B cell (primary cell): ENCODE measurements at regions not wholly inside any gene's neighbourhood (a gene's known extent, or its start where the extent isn't known, plus 50 kb on each side); places are given as distances from the start of the nearest gene placed in this dataset.
A peak's percentile ranks its signal among the peaks of the same experiment; 100 is the strongest.

Experiments used
- ATAC-seq: fragments of 200-7000 bp; cut with Tn5 transposase; one replicate; pipeline ENCODE4 v1.10.0; 2021; ENCODE audit warnings: low read depth, mild to moderate bottlenecking, moderate number of reproducible peaks, moderate library complexity
- CTCF ChIA-PET: fragments of 350-600 bp; sonication (Branson Sonifier 250); formaldehyde crosslinking; loops from one replicate; lab custom pipeline; 2021; ENCODE audit warnings: antibody characterized with exemption, inconsistent platforms; lab: Charles Lee
- POLR2A ChIA-PET: fragments of 350-600 bp; sonication (Branson Sonifier 250); formaldehyde crosslinking; loops from one replicate; lab custom pipeline; 2021; ENCODE audit warnings: antibody characterized with exemption; lab: Charles Lee
- DNase-seq: peaks from one replicate; pipeline ENCODE4 v3.0.0; 2013
- H2AFZ ChIP-seq: 2 replicates; pipeline ENCODE4 v1.6.1; 2012; ENCODE audit warnings: mild to moderate bottlenecking, low read depth, low read length; ENCODE audit not compliant: insufficient read depth, poor library complexity, severe bottlenecking
- H3K27ac ChIP-seq, 2 donors: 1 replicate in 1 of 2; 2 replicates in 1 of 2; pipeline ENCODE4 v1.5.1; 2012 to 2013; ENCODE audit warnings: low read length in 2 of 2, mild to moderate bottlenecking in 2 of 2, moderate library complexity in 1 of 2
- H3K27me3 ChIP-seq, 4 experiments: fragments of 200-600 bp in 1 of 4; sonication (generic) in 1 of 4; replicated peaks in 1 of 4; 1 replicate in 2 of 4; 2 replicates in 2 of 4; pipeline versions ENCODE4 v1.6.1 to v1.7.0; 2013 to 2016; ENCODE audit warnings: low read length in 3 of 4, mild to moderate bottlenecking in 2 of 4, mixed read lengths in 1 of 4, moderate library complexity in 1 of 4; ENCODE audit not compliant: insufficient read depth in 4 of 4, control insufficient read depth in 3 of 4; ENCODE audit errors: control extremely low read depth in 1 of 4
- H3K36me3 ChIP-seq, 2 experiments: replicated peaks in 1 of 2; 1 replicate in 1 of 2; 2 replicates in 1 of 2; pipeline versions ENCODE4 v1.6.1 to v1.7.1; 2013; ENCODE audit warnings: low read length in 1 of 2; ENCODE audit not compliant: insufficient read depth in 2 of 2, control insufficient read depth in 1 of 2; ENCODE audit errors: control extremely low read depth in 1 of 2, extremely low read depth in 1 of 2
- H3K4me1 ChIP-seq, 2 donors: fragments of 200-600 bp in 1 of 2; sonication (generic) in 1 of 2; 1 replicate in 1 of 2; 2 replicates in 1 of 2; pipeline versions ENCODE4 v1.5.1 to v1.6.1; 2013 to 2017; ENCODE audit warnings: low read length in 2 of 2; ENCODE audit not compliant: control insufficient read depth in 2 of 2, insufficient read depth in 2 of 2
- H3K4me2 ChIP-seq: replicated peaks from 2 replicates; pipeline ENCODE3; 2012; ENCODE audit warnings: mild to moderate bottlenecking, low read depth, low read length; ENCODE audit not compliant: poor library complexity, severe bottlenecking
- H3K4me3 ChIP-seq, 5 experiments: fragments of 200-600 bp in 1 of 5; sonication (generic) in 1 of 5; 1 replicate in 3 of 5; 2 replicates in 2 of 5; pipeline versions ENCODE4 v1.5.1 to v1.7.0; 2011 to 2016; ENCODE audit warnings: low read length in 4 of 5, mild to moderate bottlenecking in 4 of 5, low read depth in 2 of 5, control low read depth in 1 of 5, moderate library complexity in 1 of 5; ENCODE audit not compliant: insufficient read depth in 1 of 5; ENCODE audit errors: control extremely low read depth in 1 of 5, extremely low read depth in 1 of 5
- H3K79me2 ChIP-seq: fragments of 200-600 bp; sonication (generic); one replicate; pipeline ENCODE4 v1.6.0; 2016; ENCODE audit warnings: low read length; ENCODE audit not compliant: control insufficient read depth, insufficient read depth
- H3K9ac ChIP-seq: fragments of 200-600 bp; sonication (generic); 2 replicates; pipeline ENCODE4 v1.6.1; 2017; ENCODE audit warnings: mild to moderate bottlenecking, low read length, moderate library complexity
- H3K9me3 ChIP-seq, 3 donors: one replicate each; pipeline versions ENCODE4 v1.6.1 to v1.7.1; 2013; ENCODE audit warnings: low read length in 2 of 3; ENCODE audit not compliant: control insufficient read depth in 2 of 3, insufficient read depth in 1 of 3; ENCODE audit errors: control extremely low read depth in 1 of 3
- H4K20me1 ChIP-seq: 2 replicates; pipeline ENCODE4 v1.6.0; 2012; ENCODE audit warnings: mild to moderate bottlenecking, low read length; ENCODE audit not compliant: insufficient read depth, control insufficient read depth, poor library complexity, severe bottlenecking
- H3K27ac Mint-ChIP-seq: one replicate; pipeline ENCODE4 v1.8.0; 2021; ENCODE audit warnings: mixed read lengths
- H3K27me3 Mint-ChIP-seq: one replicate; pipeline ENCODE4 v1.8.0; 2021; ENCODE audit warnings: mixed read lengths
- H3K4me1 Mint-ChIP-seq: one replicate; pipeline ENCODE4 v1.8.0; 2021; ENCODE audit warnings: mixed read lengths
- H3K4me3 Mint-ChIP-seq: one replicate; pipeline ENCODE4 v1.8.0; 2021; ENCODE audit warnings: mixed read lengths
- H3K9me3 Mint-ChIP-seq: one replicate; pipeline ENCODE4 v1.8.0; 2022; ENCODE audit warnings: mixed read lengths; ENCODE audit not compliant: insufficient read depth
- CTCF ChIP-seq: fragments of 200-600 bp; IDR thresholded peaks from one replicate; pipeline ENCODE4 v1.8.0; 2022; ENCODE audit warnings: antibody characterized with exemption, mild to moderate bottlenecking
- EZH2 ChIP-seq: IDR thresholded peaks from 2 replicates; pipeline ENCODE4 v1.6.1; 2012; ENCODE audit warnings: borderline replicate concordance, low read depth, mild to moderate bottlenecking, moderate library complexity, low read length; ENCODE audit not compliant: insufficient read depth, poor library complexity, severe bottlenecking
- WGBS: methylation state at CpG from one replicate; pipeline ENCODE4 v1.1.5; 2013; ENCODE audit warnings: missing lambda C conversion rate; ENCODE audit not compliant: insufficient coverage; 5-methylcytosine and 5-hydroxymethylcytosine counted together
- intact Hi-C: fragments of 100-400 bp; cut with micrococcal nuclease; formaldehyde crosslinking; loops from one replicate; pipeline ENCODE4 v1.10.0; 2022

GRCh38 chr2:64865073-64865830 is 123.9 kb upstream of the SLC1A4 start:
- H3K4me2 ChIP-seq, result peak overlapping the region; percentile 97
- DNase-seq, result peak; percentile 86
- intact Hi-C loops, result loop anchor here (1.0 to 2.0 kb wide), 7 partner anchors 34 to 343 kb away; no protein-coding TSS in a partner anchor
- H3K9ac ChIP-seq, result peak overlapping the region; percentile 80
- peaks cover 1% of the 10 kb centered on the region for H3K4me1 Mint-ChIP-seq
- H3K36me3 ChIP-seq, result no peaks in the 10 kb centered on the region
- POLR2A ChIA-PET, result interaction anchor here (0.6 to 4.1 kb wide), 11 partner anchors 10 to 278 kb away, joined by 3 to 42 read pairs (median 5); partner anchors contain the start of gene SERTAD2
- H2AFZ ChIP-seq, result peak overlapping the region; percentile 88
- under 1% methylated on average over 48 of the region's 67 CpGs for WGBS
- H3K27me3 Mint-ChIP-seq, result no peaks in the 10 kb centered on the region
- H3K9me3 Mint-ChIP-seq, result no peaks in the 10 kb centered on the region
- H3K27me3 ChIP-seq, result no peaks in the 10 kb centered on the region
- H3K79me2 ChIP-seq, result peaks cover 25% of the 10 kb centered on the region
- peaks cover 0 to 5% (median 5%) of the 10 kb centered on the region in 3 donors for H3K9me3 ChIP-seq
- CTCF ChIA-PET, result interaction anchor here (0.7 to 9.0 kb wide), 17 partner anchors 13 to 342 kb away, joined by 3 to 138 read pairs (median 8); partner anchors contain the start of genes AFTPH and SERTAD2
- peak; percentile 54 for ATAC-seq
- peaks cover 49 to 60% of the 10 kb centered on the region in 2 donors for H3K4me1 ChIP-seq
- peak overlapping the region; percentile 46 to 88 (median 64) for H3K4me3 ChIP-seq
- peak overlapping the region; percentile 91 to 93 for H3K27ac ChIP-seq
- TF ChIP-seq CTCF, result peak; percentile 85
- no peak for TF ChIP-seq EZH2
- H3K27ac Mint-ChIP-seq, result peak overlapping the region; percentile 53
- H3K4me3 Mint-ChIP-seq, result no peak overlapping the region
- H4K20me1 ChIP-seq, result no peaks in the 10 kb centered on the region

- Histone ChIP-seq H3K27ac (no peak overlapping the region), H3K36me3 (no peaks in the 10 kb centered on the region), H4K20me1 (no peaks in the 10 kb centered on the region), H3K4me1 (peaks cover 43 to 53% of the 10 kb centered on the region in 2 donors), H3K4me3 (peak overlapping the region in 2 of 5 experiments; percentile 68 to 88), H2AFZ (peak overlapping the region; percentile 88), H3K4me2 (peak overlapping the region; percentile 97), H3K79me2 (peaks cover 21% of the 10 kb centered on the region), H3K27me3 (no peaks in the 10 kb centered on the region), H3K9me3 (peaks cover 0 to 5% (median 5%) of the 10 kb centered on the region in 3 donors), H3K9ac (peak overlapping the region; percentile 18)
- ChIA-PET POLR2A (no interaction called here), CTCF (interaction anchor here (1.1 to 3.4 kb wide), 6 partner anchors 207 to 282 kb away, joined by 3 to 41 read pairs (median 11); no protein-coding TSS in a partner anchor)
- Mint-ChIP-seq H3K27ac (peak overlapping the region; percentile 53), H3K27me3 (no peaks in the 10 kb centered on the region), H3K4me1 (peaks cover 1% of the 10 kb centered on the region), H3K9me3 (no peaks in the 10 kb centered on the region), H3K4me3 (peak overlapping the region; percentile 24)
- 64% methylated on average over 9 of the region's 10 CpGs for WGBS
- DNase-seq, result no peak
- TF ChIP-seq EZH2, result no peak
- peak; percentile 44 for TF ChIP-seq CTCF
- intact Hi-C loops, result loop anchor here (1.0 to 2.0 kb wide), 7 partner anchors 35 to 344 kb away; no protein-coding TSS in a partner anchor
- no peak for ATAC-seq
Measured at GRCh38 chr2:64865831-64866345, 123.3 kb upstream of the SLC1A4 start.
